ENCODE measurements at regions not wholly inside any gene's neighbourhood (a gene's known extent, or its start where the extent isn't known, plus 50 kb on each side); places are given as distances from the start of the nearest gene placed in this dataset.

DNA sequence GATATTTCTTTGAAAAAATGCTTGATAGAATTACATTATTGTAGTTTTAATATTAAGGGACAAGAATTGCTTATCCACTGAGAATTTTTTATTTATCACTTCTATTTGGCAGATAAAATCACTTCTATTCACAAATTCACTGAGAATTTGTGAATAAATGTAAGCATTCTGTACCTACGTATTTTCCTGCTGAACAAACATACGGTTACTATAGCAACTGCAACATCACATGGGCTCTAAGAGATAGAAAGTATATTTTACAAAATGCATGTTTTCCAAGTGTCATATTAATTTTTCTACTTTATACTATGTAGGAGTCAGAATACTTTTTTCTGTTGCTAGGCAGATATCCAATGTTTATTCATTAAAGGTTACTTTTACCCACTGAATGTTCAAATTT lies 166.2 kb downstream of the ZIC1 start:
- DNase-seq (ENCODE audit: low read depth in 3 of 3, low spot score in 2 of 3): no peak

DNA sequence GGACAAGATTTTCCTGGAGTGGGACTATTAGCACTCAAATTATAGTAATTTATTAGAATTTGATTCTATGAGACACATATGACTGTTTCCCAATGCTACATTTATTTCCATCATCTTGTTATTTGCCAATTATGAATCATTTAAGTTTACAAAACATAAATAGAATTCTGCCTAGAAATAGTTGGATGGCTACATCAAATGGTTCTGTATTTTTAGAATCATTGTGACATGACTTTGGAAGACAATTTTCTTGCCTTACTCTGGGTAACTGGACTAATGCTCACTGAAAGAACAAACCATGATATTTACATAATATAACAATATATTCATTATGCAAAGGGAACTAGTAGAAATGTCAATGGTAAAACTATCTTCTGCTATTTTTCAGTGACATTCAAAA lies 173.5 kb downstream of the ZIC1 start:
- no peak for DNase-seq (ENCODE audit: low read depth in 3 of 3, low spot score in 2 of 3)

DNA sequence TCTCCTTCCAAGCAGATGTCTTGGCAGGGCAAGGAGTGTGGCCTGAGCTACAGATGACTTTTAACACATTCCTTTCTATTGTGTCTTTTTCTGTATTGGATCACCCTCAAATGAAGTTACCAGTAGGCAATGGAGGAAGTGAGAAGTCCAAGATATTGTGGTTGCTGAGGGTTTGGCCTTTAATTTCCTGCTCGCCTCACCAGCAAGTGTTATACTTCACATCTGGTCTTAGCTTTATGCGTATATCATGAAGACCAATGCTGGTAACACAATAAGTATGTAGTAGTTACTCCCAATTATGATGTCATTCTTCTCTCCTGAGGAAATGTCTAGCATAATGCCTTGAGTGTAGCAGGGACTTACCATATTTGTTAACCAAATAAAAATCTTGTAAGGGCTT lies 179.9 kb downstream of the ZIC1 start:
- DNase-seq (ENCODE audit: low read depth in 3 of 3, low spot score in 2 of 3): no peak

DNA sequence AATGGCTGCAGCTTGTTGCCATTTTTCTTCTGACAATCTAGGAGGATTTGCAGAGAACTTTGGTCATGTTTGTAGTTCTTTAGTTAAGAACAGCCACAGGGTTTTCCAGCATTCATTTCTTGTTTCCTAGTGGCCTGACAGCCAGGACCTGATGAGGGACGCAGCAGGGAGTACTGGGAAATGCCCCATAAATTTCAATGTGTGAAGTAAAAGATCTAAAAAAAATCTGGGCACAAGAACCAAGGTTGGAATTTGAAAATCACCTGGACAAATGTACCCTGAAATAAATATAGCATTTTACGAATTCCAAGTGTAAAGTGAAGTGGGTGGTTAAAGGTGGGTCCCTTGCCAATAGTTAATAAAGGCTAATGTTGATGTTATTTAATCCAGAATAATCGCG lies 195.0 kb downstream of the ZIC1 start:
- DNase-seq (ENCODE audit: low read depth in 3 of 3, low spot score in 2 of 3): no peak

DNA sequence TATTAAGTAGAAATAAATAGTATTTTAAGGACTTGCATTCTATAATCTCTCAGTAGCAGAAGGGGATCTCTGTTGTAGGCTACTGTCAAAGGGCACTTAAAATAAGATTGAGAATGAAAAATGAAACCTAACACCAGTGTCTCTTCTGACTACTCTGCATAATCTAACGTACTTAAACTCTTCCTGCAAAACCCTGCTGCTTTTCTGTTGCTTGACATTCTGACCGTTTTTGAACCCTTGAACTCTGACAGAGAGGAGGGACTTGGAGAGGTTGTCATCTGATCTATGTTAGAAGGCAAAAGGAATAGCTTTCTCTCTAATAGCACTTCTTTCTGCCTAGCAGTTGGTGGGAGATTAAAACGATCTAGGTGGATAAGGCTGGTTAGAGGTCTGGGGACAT lies 204.6 kb downstream of the ZIC1 start:
- no peak for DNase-seq (ENCODE audit: low read depth in 3 of 3, low spot score in 2 of 3)

DNA sequence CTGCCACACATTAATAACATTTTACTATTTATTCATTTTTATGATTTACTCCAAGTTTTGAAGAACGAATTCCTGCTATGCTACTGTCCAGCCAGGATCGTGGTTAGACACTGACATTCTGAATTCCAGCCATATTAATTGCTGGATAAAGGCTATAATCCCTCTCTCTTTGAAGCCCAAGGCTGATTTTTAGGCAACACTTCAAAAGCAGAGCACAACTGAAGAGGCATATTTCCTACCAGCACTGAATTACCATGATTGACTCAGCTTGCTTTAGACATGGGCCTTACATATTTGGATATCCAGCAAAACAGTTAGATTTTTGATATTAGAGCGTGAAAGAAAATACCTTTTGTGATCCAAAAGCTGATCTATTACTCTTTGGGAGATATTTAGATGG lies 205.0 kb downstream of the ZIC1 start:
- DNase-seq (ENCODE audit: low read depth in 3 of 3, low spot score in 2 of 3): no peak

DNA sequence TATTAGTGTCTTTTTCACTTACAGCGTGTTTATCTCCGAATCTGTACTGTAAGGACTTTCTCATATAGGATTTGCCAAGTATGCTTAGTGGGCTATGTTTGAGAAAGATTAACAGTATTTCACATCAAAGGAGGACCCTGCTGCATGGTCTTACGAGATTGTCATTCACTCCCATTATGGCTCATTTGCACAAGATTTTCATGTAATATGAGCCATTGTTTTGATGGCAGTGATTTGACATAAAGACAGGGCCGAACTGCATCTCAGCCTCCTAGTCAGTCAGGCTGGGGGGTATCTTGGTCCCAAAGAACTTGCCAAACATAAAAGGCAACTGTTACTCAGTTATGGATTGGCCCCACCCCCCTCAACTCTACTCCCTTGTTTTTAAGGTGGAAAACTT lies 205.9 kb downstream of the ZIC1 start:
- no peak for DNase-seq (ENCODE audit: low read depth in 3 of 3, low spot score in 2 of 3)

DNA sequence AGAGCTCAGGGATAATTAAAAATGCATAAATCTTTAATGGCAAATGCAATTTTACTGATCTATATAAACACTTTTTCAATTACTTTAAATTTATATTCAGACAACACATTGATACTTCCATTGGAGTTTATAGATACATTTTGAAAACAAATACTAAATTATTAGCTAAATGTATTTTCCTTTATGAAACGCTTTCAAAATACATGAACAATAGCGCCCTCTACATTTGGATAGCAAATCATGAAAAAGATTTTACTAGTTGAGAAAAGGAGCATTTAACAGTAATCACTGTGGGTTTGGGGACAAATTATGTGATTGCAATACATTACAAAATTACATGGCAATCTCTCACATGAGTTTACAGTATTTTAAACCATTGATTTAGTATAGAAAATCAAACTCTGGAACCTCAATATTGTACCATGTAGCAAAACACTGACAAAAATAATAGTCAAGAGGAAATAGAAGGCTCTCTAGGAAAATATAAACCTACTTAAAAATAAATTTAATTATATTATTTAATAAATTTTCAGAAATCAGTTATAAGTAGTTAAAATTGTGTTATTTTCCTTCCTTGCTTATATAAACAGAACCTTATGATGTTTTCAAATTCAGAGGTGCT lies 207.9 kb downstream of the ZIC1 start:
- DNase-seq (ENCODE audit: low read depth in 3 of 3, low spot score in 2 of 3): no peak

DNA sequence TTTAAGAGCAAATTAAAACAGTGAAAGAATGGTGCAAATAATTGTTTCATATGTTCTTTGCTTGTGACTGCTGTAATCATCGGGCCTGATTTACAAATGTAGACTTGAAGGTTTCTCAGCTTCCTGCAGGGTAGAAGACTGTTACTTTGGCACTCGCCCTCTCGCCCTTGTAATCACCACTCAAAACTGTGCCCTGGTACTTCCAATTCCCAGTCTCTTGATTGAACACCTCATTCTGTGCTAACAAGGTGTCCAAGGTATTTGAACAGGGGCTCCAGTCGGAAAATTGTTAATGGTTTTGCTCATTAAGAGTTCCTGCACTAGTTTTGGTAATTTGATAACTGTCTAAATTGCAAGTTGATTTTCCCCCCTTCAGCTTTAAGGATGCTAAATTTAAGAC lies 209.5 kb downstream of the ZIC1 start:
- DNase-seq (ENCODE audit: low read depth in 3 of 3, low spot score in 2 of 3): no peak

DNA sequence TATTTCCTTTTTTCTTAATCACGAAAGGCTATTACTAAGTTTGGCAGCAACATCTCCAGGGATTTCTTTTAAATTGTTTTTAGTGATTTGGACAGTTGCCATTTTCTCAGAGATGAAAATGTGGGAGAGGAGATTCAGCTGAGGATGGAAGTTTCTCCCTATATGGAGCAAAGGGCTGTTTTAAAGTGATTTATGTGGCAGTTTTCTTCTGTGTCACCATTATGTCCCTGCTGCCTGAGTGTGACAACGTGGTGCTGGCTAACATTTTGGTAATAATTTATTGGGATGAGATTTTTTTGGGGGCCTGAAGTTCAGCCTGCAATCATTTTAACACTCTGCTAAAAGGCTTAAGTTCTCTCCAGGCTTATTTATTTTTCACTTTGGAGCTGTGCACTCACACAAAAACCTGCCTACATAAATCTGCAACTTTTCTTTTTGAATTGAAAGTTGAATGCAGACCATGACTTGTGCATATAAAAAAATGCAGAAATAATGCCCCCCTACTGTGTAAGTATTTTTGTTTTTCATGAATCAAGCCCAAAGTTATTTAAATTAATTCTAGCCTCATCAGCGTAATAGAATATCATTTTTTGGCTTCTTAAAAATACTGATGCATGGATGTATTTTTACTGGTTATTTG lies 210.9 kb downstream of the ZIC1 start:
- DNase-seq (ENCODE audit: low read depth in 3 of 3, low spot score in 2 of 3): no peak

DNA sequence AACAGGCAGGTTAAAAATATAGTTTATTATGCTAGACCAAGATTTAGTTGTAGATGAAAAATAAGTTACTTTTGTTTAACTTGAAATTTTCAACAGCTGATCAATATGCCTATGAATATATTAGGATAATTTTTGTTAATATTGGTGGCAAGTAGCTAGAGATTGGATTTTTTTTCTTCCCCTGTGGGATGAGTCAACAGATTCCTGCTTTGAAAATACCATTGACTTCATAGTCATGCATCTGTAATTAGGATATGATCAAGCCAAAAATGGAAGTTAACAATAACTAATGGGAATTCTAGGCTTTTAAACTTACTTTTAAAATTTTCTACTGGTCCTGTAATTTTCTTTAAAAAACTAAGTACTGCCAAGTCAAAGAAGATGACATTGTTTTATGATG lies 211.7 kb downstream of the ZIC1 start:
- DNase-seq (ENCODE audit: low read depth in 3 of 3, low spot score in 2 of 3): no peak

DNA sequence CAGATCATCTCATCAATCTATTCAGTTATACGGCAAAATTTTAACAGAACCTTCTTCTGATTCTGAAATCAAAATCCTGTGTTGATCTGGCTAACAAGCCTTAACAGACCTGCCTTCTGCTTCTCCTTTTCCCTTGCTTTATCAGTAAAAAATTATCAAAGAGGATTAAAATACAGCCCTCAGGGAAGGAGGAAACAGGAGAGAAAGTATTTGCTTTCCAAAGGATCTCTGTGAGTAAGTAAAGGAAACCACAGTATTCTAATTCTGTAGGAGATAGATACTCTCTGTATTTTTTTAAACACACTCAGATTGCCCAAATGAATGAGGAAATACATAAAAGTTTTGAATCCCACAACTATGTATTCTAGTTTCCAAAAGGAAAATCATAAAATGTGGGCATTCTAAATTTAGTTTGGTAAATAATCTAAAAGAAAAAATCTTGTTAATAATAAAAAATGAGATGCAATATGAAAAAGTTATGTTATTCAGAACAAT lies 221.8 kb downstream of the ZIC1 start:
- DNase-seq (ENCODE audit: low read depth in 3 of 3, low spot score in 2 of 3): no peak

DNA sequence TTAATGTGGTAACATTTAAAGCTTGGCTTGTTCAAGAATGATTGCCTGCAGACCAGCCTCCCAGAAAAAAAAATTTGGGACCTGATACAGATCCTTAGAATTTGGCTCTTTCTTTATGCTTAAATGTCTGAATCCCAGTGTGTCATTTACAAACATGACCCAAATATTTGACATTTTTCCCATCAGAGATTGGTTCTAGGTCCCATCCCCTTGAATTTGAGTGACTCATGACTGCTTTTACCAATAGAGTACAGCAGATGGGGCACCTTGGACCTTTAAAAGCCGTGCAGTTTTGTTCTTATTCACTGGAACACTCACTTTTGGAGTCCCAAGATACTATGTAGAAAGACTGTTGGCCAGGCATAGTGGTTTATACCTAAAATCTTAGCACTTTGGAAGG lies 231.6 kb downstream of the ZIC1 start:
- DNase-seq (ENCODE audit: low read depth in 3 of 3, low spot score in 2 of 3): no peak

DNA sequence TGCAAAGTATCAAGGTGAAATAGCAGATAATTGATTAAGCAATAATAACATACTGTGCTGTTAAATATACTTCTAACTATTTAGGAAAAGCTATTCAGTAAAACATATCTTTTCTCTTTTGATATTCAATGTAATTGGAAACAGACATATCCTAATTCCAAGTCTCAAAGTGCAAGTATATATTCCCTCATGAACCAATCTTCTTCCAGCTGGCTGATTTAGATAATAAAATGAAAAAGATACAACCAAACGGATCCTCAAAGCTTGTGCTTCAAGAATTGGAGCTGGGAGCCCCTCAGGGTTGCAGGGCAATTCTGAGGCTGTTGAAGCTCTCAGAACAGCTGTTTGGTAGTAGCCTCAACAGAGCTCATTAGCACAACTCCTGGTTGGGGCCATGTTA lies 236.6 kb downstream of the ZIC1 start:
- no peak for DNase-seq (ENCODE audit: low read depth in 3 of 3, low spot score in 2 of 3)

DNA sequence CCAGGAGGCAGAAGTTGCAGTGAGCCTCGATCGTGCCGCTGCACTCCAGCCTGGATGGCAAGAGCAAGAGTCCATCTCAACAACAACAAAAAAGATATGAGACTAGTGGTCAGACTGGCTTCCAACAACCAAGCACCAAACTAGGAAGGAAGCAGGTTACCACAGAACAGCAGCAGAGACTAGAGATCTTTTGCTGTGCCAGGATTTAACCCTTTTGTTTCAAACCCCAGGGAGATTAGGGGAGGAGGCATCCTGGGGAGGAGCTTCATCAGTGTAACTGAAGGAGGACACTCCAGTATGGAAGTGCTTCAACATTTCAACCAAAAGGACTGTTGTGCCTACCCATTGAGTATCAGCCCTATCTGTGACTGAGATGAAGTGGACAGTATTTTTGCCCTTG lies 240.3 kb downstream of the ZIC1 start:
- no peak for DNase-seq (ENCODE audit: low read depth in 3 of 3, low spot score in 2 of 3)

DNA sequence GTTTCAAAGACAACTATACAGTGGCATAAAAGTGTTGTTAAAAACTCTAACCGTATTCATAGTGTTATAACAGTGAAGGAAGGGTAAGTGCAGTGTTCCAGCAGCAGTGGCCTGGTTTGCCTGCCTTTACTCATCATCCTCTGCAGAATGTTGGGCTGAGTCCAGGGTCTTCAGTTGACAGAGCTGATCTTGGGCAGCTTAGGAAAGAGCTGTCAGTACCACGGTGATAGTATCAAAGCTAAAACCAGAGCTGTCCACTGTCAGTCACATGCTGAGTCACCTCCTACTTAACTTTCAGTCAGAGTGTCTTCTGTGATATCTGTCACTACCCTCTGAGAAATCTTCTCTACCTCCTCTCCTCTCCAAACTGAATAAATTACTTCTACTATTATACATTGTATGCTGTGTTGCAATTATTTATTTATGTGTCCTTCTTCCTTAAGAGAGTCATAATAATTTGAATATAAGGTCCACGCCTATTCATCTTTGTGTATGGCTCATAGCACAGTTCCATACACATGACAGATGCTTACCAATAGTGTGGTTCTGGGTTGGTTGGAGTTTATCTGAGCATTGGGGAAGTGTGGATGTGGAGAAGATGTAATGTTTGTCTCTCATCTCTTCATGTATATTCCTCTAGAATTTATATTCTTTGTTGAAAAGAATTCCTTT lies 242.1 kb downstream of the ZIC1 start:
- no peak for DNase-seq (ENCODE audit: low read depth in 3 of 3, low spot score in 2 of 3)

DNA sequence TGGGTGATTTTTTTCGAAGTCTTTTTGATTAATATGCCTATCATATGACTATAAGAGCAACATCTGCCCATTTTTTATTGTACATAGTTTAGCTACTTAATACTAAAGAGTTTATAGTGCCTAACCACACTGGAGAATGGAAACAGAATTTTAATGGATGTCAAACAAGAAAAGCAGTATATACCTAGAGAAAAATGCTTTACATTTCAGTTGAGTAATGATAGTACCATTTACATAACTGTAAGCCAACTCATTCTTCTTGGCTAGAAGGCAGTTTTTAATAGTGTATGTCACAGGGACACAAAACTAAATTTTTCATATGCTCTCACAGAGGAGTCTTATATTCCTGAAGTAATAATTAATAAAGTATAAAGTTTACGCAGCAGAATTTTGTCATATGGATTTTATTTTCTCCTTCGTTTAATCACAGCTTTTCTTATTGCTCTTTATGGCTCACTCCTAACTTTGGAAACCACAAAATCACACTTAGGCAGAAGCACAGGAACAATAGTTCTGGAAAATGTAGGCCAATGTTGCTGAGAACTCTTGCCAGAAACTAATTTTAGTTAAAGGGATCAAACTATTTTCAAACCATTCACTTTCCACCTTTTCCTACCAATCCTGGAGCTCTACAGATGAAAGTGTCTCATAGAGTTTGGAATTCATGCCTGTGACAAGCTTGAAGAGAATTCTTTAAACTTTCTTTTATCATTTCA lies 243.6 kb downstream of the ZIC1 start:
- DNase-seq (ENCODE audit: low read depth in 3 of 3, low spot score in 2 of 3): no peak

DNA sequence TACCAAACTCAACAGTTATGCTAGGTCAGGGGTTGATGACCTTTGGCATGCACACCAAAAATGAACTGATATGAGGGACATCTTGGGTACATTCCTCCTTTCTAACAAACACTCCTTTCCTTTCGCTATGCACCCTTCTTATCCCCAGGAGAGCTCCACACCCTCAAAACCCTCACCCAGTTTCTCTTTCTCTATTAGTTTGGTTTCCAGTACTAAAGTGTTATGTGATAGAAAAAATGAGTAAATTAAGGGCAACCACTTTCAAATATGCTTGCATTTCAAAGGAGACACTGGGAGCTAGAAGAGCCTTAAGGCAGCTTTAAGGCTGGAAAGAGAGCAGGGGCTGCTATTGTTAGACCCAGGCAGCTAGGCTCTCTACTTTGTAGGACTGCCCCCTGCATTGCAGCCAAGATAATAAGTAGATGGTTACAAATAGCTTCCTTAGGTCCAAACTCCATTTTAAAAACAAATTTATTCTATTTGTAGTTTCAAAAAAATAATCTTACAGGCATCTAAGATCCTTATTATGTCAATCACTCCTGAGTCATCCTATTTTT lies 244.3 kb downstream of the ZIC1 start:
- DNase-seq (ENCODE audit: low read depth in 3 of 3, low spot score in 2 of 3): no peak

DNA sequence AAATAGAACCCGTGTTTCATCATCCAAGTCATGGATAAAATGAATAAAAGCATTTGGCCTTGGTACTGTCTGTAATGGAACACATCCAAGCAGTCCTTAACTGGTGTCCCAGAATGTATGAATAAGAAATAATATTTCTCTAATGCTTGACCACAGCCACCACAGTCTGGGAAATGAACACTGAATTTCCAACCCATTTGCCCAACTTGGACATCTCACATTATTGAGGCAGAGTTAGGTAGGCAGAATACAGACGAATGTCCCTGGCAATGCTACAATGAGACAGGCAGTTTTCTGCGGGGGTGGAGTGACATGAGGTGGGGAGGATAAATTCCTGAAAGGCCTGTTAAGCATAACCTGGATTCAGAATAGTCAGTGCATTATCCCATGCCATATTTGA lies 245.7 kb downstream of the ZIC1 start:
- no peak for DNase-seq (ENCODE audit: low read depth in 3 of 3, low spot score in 2 of 3)

DNA sequence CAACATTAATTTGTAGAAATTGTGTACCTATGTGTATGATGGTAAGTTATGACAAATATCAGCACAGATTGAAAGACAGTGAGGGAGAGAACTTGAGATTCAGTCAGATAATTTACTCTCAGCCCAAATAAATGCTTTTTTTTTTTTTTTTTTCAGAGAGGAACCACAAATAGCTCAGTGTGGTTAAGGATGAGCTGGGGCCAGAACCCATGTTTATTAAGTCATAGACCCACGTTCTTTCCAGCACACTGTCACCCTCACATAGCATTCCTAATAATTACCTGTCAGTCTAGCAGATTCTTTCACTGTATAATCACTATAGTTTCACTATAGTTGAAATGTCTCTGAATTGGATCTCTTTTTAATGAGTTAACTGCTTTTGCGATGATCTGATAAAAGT lies 246.1 kb downstream of the ZIC1 start:
- no peak for DNase-seq (ENCODE audit: low read depth in 3 of 3, low spot score in 2 of 3)

DNA sequence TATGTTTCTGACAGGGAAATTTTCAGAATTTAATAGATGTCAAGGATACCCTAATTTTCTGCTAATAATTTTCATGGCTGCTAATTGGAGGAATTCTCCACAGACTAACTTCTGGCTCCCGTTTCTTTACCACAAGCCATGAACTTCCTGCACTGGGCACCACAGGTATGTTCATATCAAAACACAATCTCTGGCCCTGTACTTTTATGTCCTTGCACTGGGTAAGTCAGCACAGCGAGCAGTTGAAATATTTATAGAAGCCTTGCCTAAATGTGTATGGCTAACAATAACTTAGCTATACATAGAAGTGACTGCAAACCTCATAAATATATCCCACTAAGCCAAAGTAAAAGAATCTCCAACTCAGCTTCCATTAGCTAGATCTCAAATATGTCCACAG lies 246.9 kb downstream of the ZIC1 start:
- DNase-seq (ENCODE audit: low read depth in 3 of 3, low spot score in 2 of 3): no peak
